Prostate gland (tissue), 2 donors: ENCODE measurements at regions not wholly inside any gene's neighbourhood (a gene's known extent, or its start where the extent isn't known, plus 50 kb on each side); places are given as distances from the start of the nearest gene placed in this dataset.

ENCODE experiments used
- CTCF ChIP-seq, 4 experiments: fragments of 200-600 bp in 2 of 4; fragments of 450-650 bp in 2 of 4; sonication (generic) in 2 of 4; IDR thresholded peaks; 1 replicate in 3 of 4; 2 replicates in 1 of 4; pipeline ENCODE4 v1.5.1; 2016 to 2019; ENCODE audit warnings: antibody characterized with exemption in 4 of 4, mild to moderate bottlenecking in 2 of 4, moderate library complexity in 2 of 4
- POLR2A ChIP-seq: fragments of 450-650 bp; IDR thresholded peaks from one replicate; pipeline ENCODE4 v1.6.1; 2016; ENCODE audit warnings: antibody characterized with exemption, mild to moderate bottlenecking

GRCh38 chr16:18059089-18059488, 277.4 kb downstream of the NPIPA8 start:
- TF ChIP-seq CTCF (IDR thresholded peaks at IDR 0.05) (no peak), POLR2A (no peak)
